Neural progenitor cell (in vitro differentiated cells): ENCODE measurements at regions not wholly inside any gene's neighbourhood (a gene's known extent, or its start where the extent isn't known, plus 50 kb on each side); places are given as distances from the start of the nearest gene placed in this dataset.

Experiments
- CTCF ChIP-seq: fragments of 200-600 bp; sonication (generic); IDR thresholded peaks from 2 replicates; pipeline ENCODE4 v1.5.1; 2017; ENCODE audit warnings: antibody characterized with exemption, mild to moderate bottlenecking
- EZH2 ChIP-seq: fragments of 200-600 bp; sonication (generic); IDR thresholded peaks from 2 replicates; pipeline ENCODE4 v1.6.1; 2017; ENCODE audit warnings: antibody characterized with exemption, mild to moderate bottlenecking, moderate library complexity

- TF ChIP-seq CTCF (no peak), EZH2 (no peak)
Observed at GRCh38 chr21:39073063-39073462, 110.2 kb downstream of the PSMG1 start.
